HL-60 (cell line): ENCODE measurements at regions not wholly inside any gene's neighbourhood (a gene's known extent, or its start where the extent isn't known, plus 50 kb on each side); places are given as distances from the start of the nearest gene placed in this dataset.

Source experiments
- DNase-seq, 2 experiments: peaks; one replicate each; pipeline ENCODE4 v3.0.0-alpha.2; 2010 to 2020; ENCODE audit warnings: low read depth in 1 of 2, low spot score in 1 of 2
- H3K27ac ChIP-seq: fragments of 250-450 bp; sonication (Bioruptor Pico); replicated peaks from 2 replicates; pipeline ENCODE4 v1.5.1; 2020; ENCODE audit warnings: mild to moderate bottlenecking, moderate library complexity
- H3K27me3 ChIP-seq: fragments of 250-450 bp; sonication (Bioruptor Pico); 2 replicates; pipeline ENCODE4 v1.5.1; 2021; ENCODE audit warnings: mild to moderate bottlenecking, moderate library complexity; ENCODE audit not compliant: insufficient read depth, poor library complexity, severe bottlenecking
- H3K4me3 ChIP-seq: replicated peaks from 2 replicates; pipeline ENCODE4 v1.5.1; 2011; ENCODE audit warnings: mild to moderate bottlenecking, control low read depth, low read length; ENCODE audit not compliant: insufficient read depth
- GABPA ChIP-seq: IDR thresholded peaks from 2 replicates; pipeline ENCODE4 v1.6.1; 2012; ENCODE audit warnings: low read depth
- POLR2AphosphoS5 ChIP-seq: IDR thresholded peaks from 2 replicates; pipeline ENCODE4 v1.6.1; 2012; ENCODE audit warnings: low read depth
- REST ChIP-seq: IDR thresholded peaks from 2 replicates; pipeline ENCODE4 v1.6.1; 2012; ENCODE audit warnings: low read depth; ENCODE audit not compliant: insufficient replicate concordance
- SPI1 ChIP-seq: IDR thresholded peaks from 2 replicates; pipeline ENCODE4 v1.6.1; 2012; ENCODE audit warnings: low read depth, mild to moderate bottlenecking, borderline replicate concordance
- TF ChIP-seq, protein P1 (sequence below): IDR thresholded peaks from one replicate; pipeline ENCODE4 v1.5.1; 2011; ENCODE audit warnings: low read length, control low read depth, inconsistent platforms; ENCODE audit not compliant: insufficient read depth

- TF ChIP-seq GABPA (no peak), POLR2AphosphoS5 (no peak), SPI1 (no peak), REST (no peak)
- TF ChIP-seq, protein P1, sequence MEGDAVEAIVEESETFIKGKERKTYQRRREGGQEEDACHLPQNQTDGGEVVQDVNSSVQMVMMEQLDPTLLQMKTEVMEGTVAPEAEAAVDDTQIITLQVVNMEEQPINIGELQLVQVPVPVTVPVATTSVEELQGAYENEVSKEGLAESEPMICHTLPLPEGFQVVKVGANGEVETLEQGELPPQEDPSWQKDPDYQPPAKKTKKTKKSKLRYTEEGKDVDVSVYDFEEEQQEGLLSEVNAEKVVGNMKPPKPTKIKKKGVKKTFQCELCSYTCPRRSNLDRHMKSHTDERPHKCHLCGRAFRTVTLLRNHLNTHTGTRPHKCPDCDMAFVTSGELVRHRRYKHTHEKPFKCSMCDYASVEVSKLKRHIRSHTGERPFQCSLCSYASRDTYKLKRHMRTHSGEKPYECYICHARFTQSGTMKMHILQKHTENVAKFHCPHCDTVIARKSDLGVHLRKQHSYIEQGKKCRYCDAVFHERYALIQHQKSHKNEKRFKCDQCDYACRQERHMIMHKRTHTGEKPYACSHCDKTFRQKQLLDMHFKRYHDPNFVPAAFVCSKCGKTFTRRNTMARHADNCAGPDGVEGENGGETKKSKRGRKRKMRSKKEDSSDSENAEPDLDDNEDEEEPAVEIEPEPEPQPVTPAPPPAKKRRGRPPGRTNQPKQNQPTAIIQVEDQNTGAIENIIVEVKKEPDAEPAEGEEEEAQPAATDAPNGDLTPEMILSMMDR: no peak
- no peaks in the 10 kb centered on the region for H3K27me3 ChIP-seq
- H3K4me3 ChIP-seq: no peak overlapping the region
- H3K27ac ChIP-seq: no peak overlapping the region
- DNase-seq: no peak
Measured at GRCh38 chr22:19574247-19574646, 50.0 kb upstream of the CLDN5 start.

GRCh38 chr22:19576460-19577421 is 52.5 kb upstream of the CLDN5 start:
- TF ChIP-seq REST: no peak
- TF ChIP-seq SPI1: peak; percentile 60; the same call in 1 of the 2 replicates
- peak; percentile 45; the same call in 1 of the 2 replicates for TF ChIP-seq POLR2AphosphoS5
- TF ChIP-seq, protein P1: no peak
- no peak for TF ChIP-seq GABPA
- peak overlapping the region; percentile 41 for H3K27ac ChIP-seq
- DNase-seq: peak; percentile 82 to 94
- H3K27me3 ChIP-seq: no peaks in the 10 kb centered on the region
- no peak overlapping the region for H3K4me3 ChIP-seq

- Histone ChIP-seq H3K27ac (peak overlapping the region; percentile 41), H3K27me3 (no peaks in the 10 kb centered on the region), H3K4me3 (no peak overlapping the region)
- TF ChIP-seq, protein P1: no peak
- TF ChIP-seq REST (no peak), POLR2AphosphoS5 (no peak), GABPA (no peak), SPI1 (no peak)
- DNase-seq: no peak
Measured at GRCh38 chr22:19577422-19577966, 53.3 kb upstream of the CLDN5 start.
